Lower leg skin (tissue), 3 donors: ENCODE measurements at regions not wholly inside any gene's neighbourhood (a gene's known extent, or its start where the extent isn't known, plus 50 kb on each side); places are given as distances from the start of the nearest gene placed in this dataset.

Source experiments
- POLR2A ChIP-seq, 2 donors: fragments of 450-650 bp; IDR thresholded peaks; one replicate each; pipeline ENCODE4 v1.6.1; 2016 to 2017; ENCODE audit warnings: antibody characterized with exemption in 2 of 2, mild to moderate bottlenecking in 1 of 2, moderate library complexity in 1 of 2
- TF ChIP-seq, protein P1 (sequence below), 3 donors: fragments of 450-650 bp; IDR thresholded peaks; one replicate each; pipeline ENCODE4 v1.5.1; 2016; ENCODE audit warnings: antibody characterized with exemption in 3 of 3, mild to moderate bottlenecking in 3 of 3, moderate library complexity in 2 of 3

DNA sequence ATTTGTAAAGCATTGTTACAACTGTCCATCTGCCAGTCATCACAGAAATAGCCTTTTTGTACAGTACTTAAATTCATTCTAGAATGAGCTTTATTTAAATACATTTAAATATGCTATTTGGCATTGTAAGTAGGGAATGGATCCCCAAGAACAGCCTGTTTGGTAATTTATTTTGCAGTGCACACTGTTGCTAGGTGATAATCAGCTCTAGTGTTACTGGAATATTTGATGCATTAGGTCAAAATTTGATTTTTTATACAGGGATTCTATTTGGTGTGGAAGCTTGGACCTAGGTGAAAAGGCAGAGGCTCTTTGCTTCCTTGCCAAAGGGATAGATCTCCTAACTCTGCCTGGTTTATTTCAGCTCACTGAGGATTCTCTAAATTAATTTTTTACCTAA, 593.7 kb downstream of the EPM2A start:
- TF ChIP-seq, protein P1, sequence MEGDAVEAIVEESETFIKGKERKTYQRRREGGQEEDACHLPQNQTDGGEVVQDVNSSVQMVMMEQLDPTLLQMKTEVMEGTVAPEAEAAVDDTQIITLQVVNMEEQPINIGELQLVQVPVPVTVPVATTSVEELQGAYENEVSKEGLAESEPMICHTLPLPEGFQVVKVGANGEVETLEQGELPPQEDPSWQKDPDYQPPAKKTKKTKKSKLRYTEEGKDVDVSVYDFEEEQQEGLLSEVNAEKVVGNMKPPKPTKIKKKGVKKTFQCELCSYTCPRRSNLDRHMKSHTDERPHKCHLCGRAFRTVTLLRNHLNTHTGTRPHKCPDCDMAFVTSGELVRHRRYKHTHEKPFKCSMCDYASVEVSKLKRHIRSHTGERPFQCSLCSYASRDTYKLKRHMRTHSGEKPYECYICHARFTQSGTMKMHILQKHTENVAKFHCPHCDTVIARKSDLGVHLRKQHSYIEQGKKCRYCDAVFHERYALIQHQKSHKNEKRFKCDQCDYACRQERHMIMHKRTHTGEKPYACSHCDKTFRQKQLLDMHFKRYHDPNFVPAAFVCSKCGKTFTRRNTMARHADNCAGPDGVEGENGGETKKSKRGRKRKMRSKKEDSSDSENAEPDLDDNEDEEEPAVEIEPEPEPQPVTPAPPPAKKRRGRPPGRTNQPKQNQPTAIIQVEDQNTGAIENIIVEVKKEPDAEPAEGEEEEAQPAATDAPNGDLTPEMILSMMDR (IDR thresholded peaks at IDR 0.05) = no peak
- TF ChIP-seq POLR2A (IDR thresholded peaks at IDR 0.05) = no peak
